GM12878 (cell line): ENCODE measurements at regions not wholly inside any gene's neighbourhood (a gene's known extent, or its start where the extent isn't known, plus 50 kb on each side); places are given as distances from the start of the nearest gene placed in this dataset.

Experiments used
- ATAC-seq: fragments of 200-7000 bp; cut with Tn5 transposase; 3 replicates; pipeline ENCODE4 v1.9.1; 2020; ENCODE audit warnings: mild to moderate bottlenecking, moderate library complexity
- BruUV-seq: library from RNA; stranded (reverse); fragments of 400-500 nt; replicated peaks from 2 replicates; lab custom pipeline; 2021; lab: Mats Ljungman, UMichigan
- CTCF ChIA-PET: fragments of 300-600 bp; sonication (Branson Sonifier 250); formaldehyde crosslinking; extraction: SDS; loops from one replicate; lab custom pipeline; 2021; ENCODE audit warnings: inconsistent platforms; lab: Yijun Ruan, JAX
- POLR2A ChIA-PET: fragments of 350-600 bp; formaldehyde crosslinking; extraction: SDS; loops from one replicate; lab custom pipeline; 2021; ENCODE audit warnings: inconsistent platforms; lab: Charles Lee
- RAD21 ChIA-PET: fragments of 300-600 bp; sonication (Branson Sonifier 250); formaldehyde crosslinking; loops from one replicate; lab custom pipeline; 2023; ENCODE audit warnings: antibody characterized with exemption; ENCODE audit not compliant: unreplicated experiment; lab: Charles Lee
- SMC1A ChIA-PET: fragments of 300-600 bp; sonication (Branson Sonifier 250); formaldehyde crosslinking; loops from one replicate; lab custom pipeline; 2023; ENCODE audit not compliant: unreplicated experiment, uncharacterized antibody; lab: Charles Lee
- DNase-seq: peaks from one replicate; pipeline ENCODE4 v3.0.0-alpha.2; 2011; ENCODE audit warnings: low read depth, low spot score
- FAIRE-seq: peaks from 3 replicates; lab custom pipeline; 2011; peaks lifted over from hg19 to GRCh38; lab: Jason Lieb, UNC
- H2AFZ ChIP-seq: 2 replicates; pipeline ENCODE4 v1.6.0; 2011; ENCODE audit warnings: low read depth, low read length, control low read depth; ENCODE audit not compliant: control insufficient read depth
- H3K27ac ChIP-seq: 2 replicates; pipeline ENCODE4 v1.5.1; 2011; ENCODE audit warnings: control low read depth; ENCODE audit not compliant: control insufficient read depth, insufficient read depth
- H3K27me3 ChIP-seq, 2 experiments: replicated peaks in 1 of 2; 2 replicates each; pipeline versions ENCODE4 v1.6.0 to v1.6.1; 2011; ENCODE audit warnings: low read length in 1 of 2; ENCODE audit not compliant: control insufficient read depth in 2 of 2, insufficient read depth in 2 of 2
- H3K36me3 ChIP-seq, 2 experiments: 2 replicates each; pipeline ENCODE4 v1.5.1; 2011; ENCODE audit warnings: low read length in 1 of 2; ENCODE audit not compliant: control insufficient read depth in 2 of 2, insufficient read depth in 2 of 2
- H3K4me1 ChIP-seq: 2 replicates; pipeline ENCODE4 v1.6.1; 2011; ENCODE audit warnings: mild to moderate bottlenecking, low read length, moderate library complexity, mixed read lengths; ENCODE audit not compliant: control insufficient read depth, insufficient read depth
- H3K4me2 ChIP-seq: 2 replicates; pipeline ENCODE4 v1.6.0; 2011; ENCODE audit warnings: control low read depth; ENCODE audit not compliant: control insufficient read depth, insufficient read depth
- H3K4me3 ChIP-seq: fragments of 200-600 bp; sonication (generic); 2 replicates; pipeline ENCODE4 v1.5.1; 2016
- H3K79me2 ChIP-seq: 2 replicates; pipeline ENCODE4 v1.6.0; 2011; ENCODE audit warnings: low read length; ENCODE audit not compliant: control insufficient read depth, insufficient read depth
- H3K9ac ChIP-seq: 2 replicates; pipeline ENCODE4 v1.8.0; 2011; ENCODE audit warnings: low read length, control low read depth, mixed read lengths; ENCODE audit not compliant: control insufficient read depth, insufficient read depth
- H3K9me3 ChIP-seq: replicated peaks from 3 replicates; pipeline ENCODE4 v1.5.1; 2011; ENCODE audit warnings: mild to moderate bottlenecking, low read length; ENCODE audit not compliant: control insufficient read depth, insufficient read depth
- H4K20me1 ChIP-seq: 2 replicates; pipeline ENCODE4 v1.6.0; 2011; ENCODE audit not compliant: control insufficient read depth, insufficient read depth
- ASH2L ChIP-seq: fragments of 300-600, 200-600 bp; sonication (generic); IDR thresholded peaks from 2 replicates; pipeline ENCODE4 v1.6.1; 2017; ENCODE audit warnings: low read depth, mild to moderate bottlenecking, borderline replicate concordance
- CEBPB ChIP-seq, 2 experiments: fragments of 150-350 bp in 1 of 2; IDR thresholded peaks; 2 replicates each; pipeline ENCODE4 v1.6.1; 2012 to 2014; ENCODE audit warnings: low read depth in 2 of 2, low read length in 2 of 2, borderline replicate concordance in 1 of 2, inconsistent platforms in 1 of 2
- CREB1 ChIP-seq: IDR thresholded peaks from 2 replicates; pipeline ENCODE4 v1.6.1; 2012; ENCODE audit warnings: low read depth, mild to moderate bottlenecking, inconsistent platforms
- CREM ChIP-seq: IDR thresholded peaks from 2 replicates; pipeline ENCODE4 v1.6.1; 2014; ENCODE audit warnings: antibody characterized with exemption, low read depth
- ESRRA ChIP-seq: IDR thresholded peaks from 2 replicates; pipeline ENCODE4 v1.6.1; 2012; ENCODE audit warnings: mild to moderate bottlenecking, low read length, improper control_type of control experiment
- GATAD2B ChIP-seq: fragments of 450-650 bp; conservative IDR thresholded peaks from 2 replicates; pipeline ENCODE4 v1.6.1; 2017; ENCODE audit warnings: low read depth, mild to moderate bottlenecking, moderate library complexity
- HDGF ChIP-seq: fragments of 450-650 bp; IDR thresholded peaks from 2 replicates; pipeline ENCODE4 v1.6.1; 2016; ENCODE audit warnings: antibody characterized with exemption
- IRF4 ChIP-seq: IDR thresholded peaks from 2 replicates; pipeline ENCODE4 v1.6.1; 2011; ENCODE audit warnings: low read depth, low read length
- LARP7 ChIP-seq: fragments of 450-650 bp; IDR thresholded peaks from 2 replicates; pipeline ENCODE4 v1.6.1; 2017; ENCODE audit warnings: mild to moderate bottlenecking
- RUNX3 ChIP-seq: IDR thresholded peaks from 2 replicates; pipeline ENCODE4 v1.6.1; 2012; ENCODE audit warnings: low read length, inconsistent platforms
- SUZ12 ChIP-seq: fragments of 200-600 bp; sonication (generic); IDR thresholded peaks from one replicate; pipeline ENCODE4 v1.6.1; 2018; ENCODE audit warnings: antibody characterized with exemption, mild to moderate bottlenecking; ENCODE audit not compliant: unreplicated experiment
- TCF3 ChIP-seq: IDR thresholded peaks from 2 replicates; pipeline ENCODE4 v1.6.1; 2012; ENCODE audit warnings: low read depth, mild to moderate bottlenecking, low read length, borderline replicate concordance; ENCODE audit not compliant: insufficient read depth
- ZNF207 ChIP-seq: fragments of 450-650 bp; IDR thresholded peaks from 2 replicates; pipeline ENCODE4 v1.6.1; 2014; ENCODE audit warnings: antibody characterized with exemption, mild to moderate bottlenecking, borderline replicate concordance
- ZSCAN29 ChIP-seq: fragments of 450-650 bp; IDR thresholded peaks from 2 replicates; pipeline ENCODE4 v1.6.1; 2017; ENCODE audit warnings: mild to moderate bottlenecking, moderate library complexity
- WGBS: methylation state at CpG from one replicate; pipeline ENCODE4 v1.1.6; 2016; ENCODE audit warnings: low lambda C conversion rate; ENCODE audit not compliant: insufficient replicate concordance, insufficient coverage; ENCODE audit errors: missing lambda C conversion rate; 5-methylcytosine and 5-hydroxymethylcytosine counted together
- in situ Hi-C: fragments of 300-500 bp; cut with MboI; formaldehyde crosslinking; loops from 9 replicates; pipeline ENCODE4 v1.14.3; 2018; ENCODE audit warnings: mixed read lengths
- intact Hi-C: fragments of 100-400 bp; cut with micrococcal nuclease; formaldehyde crosslinking; loops from one replicate; pipeline ENCODE4 v1.14.2; 2022; ENCODE audit not compliant: unreplicated experiment
- TF ChIP-seq, protein P1 (sequence below), 3 experiments: IDR thresholded peaks in 2 of 3; conservative IDR thresholded peaks in 1 of 3; 2 replicates each; pipeline ENCODE4 v1.5.1; 2011; ENCODE audit warnings: low read depth in 3 of 3, low read length in 3 of 3, mild to moderate bottlenecking in 3 of 3, control low read depth in 2 of 3, moderate library complexity in 2 of 3, inconsistent platforms in 1 of 3, mixed read lengths in 1 of 3; ENCODE audit not compliant: control insufficient read depth in 2 of 3, insufficient read depth in 1 of 3; ENCODE audit errors: extremely low read depth in 1 of 3

DNA sequence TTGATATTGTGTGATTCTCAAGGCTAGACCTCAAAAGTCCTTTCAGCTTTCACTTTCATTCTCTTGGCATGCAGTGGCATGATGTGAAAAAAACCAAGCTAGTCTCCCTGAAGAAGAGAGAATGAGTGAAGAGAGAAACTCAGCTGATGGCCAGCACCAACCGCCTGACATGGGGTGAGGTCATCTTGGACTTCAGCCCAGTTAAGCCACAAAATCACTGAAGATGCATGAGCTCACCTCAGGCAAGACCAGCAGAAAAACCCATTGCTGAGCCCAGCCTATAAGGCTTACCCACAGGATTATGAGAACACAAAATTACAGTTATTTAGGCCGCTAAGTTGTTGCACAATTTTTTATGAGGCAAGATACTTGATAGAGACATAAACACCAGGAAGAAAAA lies 496.5 kb downstream of the TOX3 start (continued):
- TF ChIP-seq, protein P1, sequence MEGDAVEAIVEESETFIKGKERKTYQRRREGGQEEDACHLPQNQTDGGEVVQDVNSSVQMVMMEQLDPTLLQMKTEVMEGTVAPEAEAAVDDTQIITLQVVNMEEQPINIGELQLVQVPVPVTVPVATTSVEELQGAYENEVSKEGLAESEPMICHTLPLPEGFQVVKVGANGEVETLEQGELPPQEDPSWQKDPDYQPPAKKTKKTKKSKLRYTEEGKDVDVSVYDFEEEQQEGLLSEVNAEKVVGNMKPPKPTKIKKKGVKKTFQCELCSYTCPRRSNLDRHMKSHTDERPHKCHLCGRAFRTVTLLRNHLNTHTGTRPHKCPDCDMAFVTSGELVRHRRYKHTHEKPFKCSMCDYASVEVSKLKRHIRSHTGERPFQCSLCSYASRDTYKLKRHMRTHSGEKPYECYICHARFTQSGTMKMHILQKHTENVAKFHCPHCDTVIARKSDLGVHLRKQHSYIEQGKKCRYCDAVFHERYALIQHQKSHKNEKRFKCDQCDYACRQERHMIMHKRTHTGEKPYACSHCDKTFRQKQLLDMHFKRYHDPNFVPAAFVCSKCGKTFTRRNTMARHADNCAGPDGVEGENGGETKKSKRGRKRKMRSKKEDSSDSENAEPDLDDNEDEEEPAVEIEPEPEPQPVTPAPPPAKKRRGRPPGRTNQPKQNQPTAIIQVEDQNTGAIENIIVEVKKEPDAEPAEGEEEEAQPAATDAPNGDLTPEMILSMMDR (IDR thresholded peaks at IDR 0.05 in 2 of 3, conservative IDR thresholded peaks at IDR 0.05 in 1 of 3; ENCODE audit: control insufficient read depth in 2 of 3, extremely low read depth in 1 of 3, insufficient read depth in 1 of 3, low read depth in 3 of 3, low read length in 3 of 3) = no peak
- TF ChIP-seq ZNF207 = no peak
- TF ChIP-seq CREM = no peak
- no peak for TF ChIP-seq ESRRA
- no peak for TF ChIP-seq CREB1
- no peak for TF ChIP-seq HDGF
- TF ChIP-seq RUNX3 = no peak
- no peak for TF ChIP-seq ZSCAN29
- no peak for TF ChIP-seq SUZ12

DNA sequence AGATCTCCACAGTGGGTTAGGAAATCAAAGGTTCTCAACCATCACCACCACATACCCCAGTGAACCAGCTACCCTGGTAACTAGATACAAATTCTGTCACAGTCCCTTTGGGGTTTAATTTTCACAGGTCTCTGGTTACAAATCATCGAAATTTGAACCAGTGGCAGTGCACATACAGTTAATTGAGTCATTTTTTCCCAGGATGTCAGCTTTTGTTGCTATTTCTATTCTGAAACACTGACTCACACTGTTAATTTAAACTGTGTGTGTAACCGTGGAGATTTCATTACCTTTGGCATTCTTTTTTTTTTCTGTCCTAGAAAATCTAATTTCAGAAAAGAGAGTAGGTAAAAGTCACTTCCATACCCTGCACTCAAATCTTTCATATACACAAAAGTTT lies 511.5 kb downstream of the TOX3 start:
- FAIRE-seq = no peak
- ATAC-seq = no peak
- H3K4me1 ChIP-seq = no peaks in the 10 kb centered on the region
- no peaks in the 10 kb centered on the region for H3K27me3 ChIP-seq
- TF ChIP-seq ASH2L = no peak
- no peak for TF ChIP-seq IRF4
- no peak for TF ChIP-seq LARP7
- TF ChIP-seq CEBPB (IDR thresholded peaks at IDR 0.05; ENCODE audit: borderline replicate concordance in 1 of 2, low read depth in 2 of 2, low read length in 2 of 2) = no peak
- no peak for TF ChIP-seq GATAD2B
- no peak for TF ChIP-seq TCF3
- no peak overlapping the region for H3K4me3 ChIP-seq
- H2AFZ ChIP-seq = no peak overlapping the region
- H3K27ac ChIP-seq = no peak overlapping the region
- SMC1A ChIA-PET = no interaction called here
- no peaks in the 10 kb centered on the region for H3K9me3 ChIP-seq
- intact Hi-C loops (no loop called here), in situ Hi-C loops (no loop called here)
- BruUV-seq = no TSS peak
- H3K79me2 ChIP-seq = no peaks in the 10 kb centered on the region
- no peak overlapping the region for H3K9ac ChIP-seq
- H3K4me2 ChIP-seq = no peak overlapping the region
- 0% methylated on average over 2 of the region's 2 CpGs for WGBS
- no peaks in the 10 kb centered on the region for H4K20me1 ChIP-seq
- CTCF ChIA-PET = no interaction called here
- RAD21 ChIA-PET = no interaction called here
- POLR2A ChIA-PET = no interaction called here
- DNase-seq = no peak
- H3K36me3 ChIP-seq = no peaks in the 10 kb centered on the region
